Duodenal mucosa (tissue), 2 donors: ENCODE measurements at regions not wholly inside any gene's neighbourhood (a gene's known extent, or its start where the extent isn't known, plus 50 kb on each side); places are given as distances from the start of the nearest gene placed in this dataset.

Experiments
- H3K27ac ChIP-seq: one replicate; pipeline ENCODE4 v1.7.0; 2013; ENCODE audit warnings: low read depth, low read length
- H3K27me3 ChIP-seq, 2 donors: one replicate each; pipeline ENCODE4 v1.7.0; 2013; ENCODE audit warnings: low read length in 2 of 2, control low read depth in 1 of 2; ENCODE audit not compliant: insufficient read depth in 2 of 2, control insufficient read depth in 1 of 2
- H3K36me3 ChIP-seq, 2 donors: one replicate each; pipeline ENCODE4 v1.7.0; 2013; ENCODE audit warnings: low read length in 2 of 2, control low read depth in 1 of 2; ENCODE audit not compliant: insufficient read depth in 2 of 2, control insufficient read depth in 1 of 2
- H3K4me1 ChIP-seq, 2 donors: one replicate each; pipeline ENCODE4 v1.7.0; 2013; ENCODE audit warnings: low read length in 2 of 2, control low read depth in 1 of 2; ENCODE audit not compliant: insufficient read depth in 2 of 2, control insufficient read depth in 1 of 2
- H3K4me3 ChIP-seq, 2 donors: one replicate each; pipeline ENCODE4 v1.7.0; 2013; ENCODE audit warnings: low read length in 2 of 2, low read depth in 1 of 2
- H3K9ac ChIP-seq, 2 donors: one replicate each; pipeline ENCODE4 v1.7.0; 2013; ENCODE audit warnings: low read length in 2 of 2, low read depth in 1 of 2
- H3K9me3 ChIP-seq, 2 donors: one replicate each; pipeline ENCODE4 v1.7.0; 2013; ENCODE audit warnings: low read length in 2 of 2, control low read depth in 1 of 2; ENCODE audit not compliant: control insufficient read depth in 1 of 2

DNA sequence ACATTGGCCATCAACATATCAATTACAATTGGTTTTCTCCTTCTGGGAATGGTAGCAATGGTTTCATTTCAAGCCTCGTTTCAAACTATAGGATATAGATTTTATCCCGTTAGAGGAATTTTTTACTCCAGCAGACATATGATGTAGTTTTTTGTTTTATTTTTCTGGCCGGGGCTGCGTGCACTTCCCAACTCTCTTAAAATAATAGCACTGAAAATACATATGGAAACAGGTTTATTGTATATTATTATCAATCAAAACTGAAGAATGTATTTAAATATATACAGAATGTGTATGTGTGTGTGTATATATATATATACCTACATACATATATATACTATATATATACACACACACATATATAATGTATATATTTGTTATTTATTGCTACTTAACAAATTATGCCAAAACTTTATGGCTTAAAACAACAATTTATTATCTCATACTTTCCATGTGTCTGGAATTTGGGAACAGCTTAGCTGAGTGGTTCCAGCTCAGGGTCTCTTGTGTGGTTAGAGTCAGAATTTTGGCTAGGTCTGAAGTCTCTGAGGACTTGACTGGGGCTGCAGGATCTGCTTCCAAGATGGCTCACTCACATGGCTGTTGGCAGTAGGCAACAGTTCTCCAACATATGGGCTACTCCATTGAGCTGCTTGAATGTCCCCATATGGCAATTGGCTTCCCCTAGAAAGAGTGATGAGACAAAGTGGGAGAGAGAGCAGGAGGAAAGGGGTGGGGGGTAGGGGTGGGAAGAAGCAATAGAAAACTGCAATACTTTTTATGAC lies 314.1 kb downstream of the PPP1R2C start:
- H3K36me3 ChIP-seq = no peaks in the 10 kb centered on the region
- no peaks in the 10 kb centered on the region for H3K27me3 ChIP-seq
- H3K4me1 ChIP-seq = no peaks in the 10 kb centered on the region
- H3K9me3 ChIP-seq = no peaks in the 10 kb centered on the region
- H3K27ac ChIP-seq = no peak overlapping the region
- no peak overlapping the region for H3K4me3 ChIP-seq
- no peak overlapping the region for H3K9ac ChIP-seq

GRCh38 chrX:42462917-42463316 lies 315.0 kb downstream of the PPP1R2C start:
- Histone ChIP-seq H3K36me3 (no peaks in the 10 kb centered on the region), H3K9me3 (no peaks in the 10 kb centered on the region), H3K27me3 (no peaks in the 10 kb centered on the region), H3K4me1 (no peaks in the 10 kb centered on the region), H3K9ac (no peak overlapping the region), H3K4me3 (no peak overlapping the region), H3K27ac (no peak overlapping the region)

DNA sequence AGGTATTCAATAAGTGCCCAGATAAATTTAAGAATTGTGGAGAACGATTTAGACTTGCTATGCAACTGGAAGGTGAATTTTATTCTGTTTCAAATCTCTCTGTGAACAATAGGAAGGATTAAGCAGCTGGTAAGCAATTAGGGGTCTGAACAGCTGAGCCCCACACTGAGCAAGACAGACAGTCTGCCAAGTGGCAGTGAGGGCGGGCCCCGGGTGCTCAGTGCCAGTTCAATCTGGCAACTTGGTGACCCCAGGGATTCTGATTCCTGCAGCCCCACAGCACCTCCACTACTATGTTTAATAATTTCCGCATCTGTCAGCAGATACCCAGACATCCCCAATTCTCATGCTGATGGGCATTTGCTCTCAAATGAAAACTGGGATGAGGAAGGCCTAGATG lies 317.3 kb downstream of the PPP1R2C start:
- no peaks in the 10 kb centered on the region for H3K4me1 ChIP-seq
- no peaks in the 10 kb centered on the region for H3K36me3 ChIP-seq
- H3K4me3 ChIP-seq = no peak overlapping the region
- no peaks in the 10 kb centered on the region for H3K27me3 ChIP-seq
- H3K27ac ChIP-seq = no peak overlapping the region
- no peaks in the 10 kb centered on the region for H3K9me3 ChIP-seq
- no peak overlapping the region for H3K9ac ChIP-seq

GRCh38 chrX:42459735-42460134 lies 318.2 kb downstream of the PPP1R2C start:
- no peaks in the 10 kb centered on the region for H3K36me3 ChIP-seq
- no peaks in the 10 kb centered on the region for H3K4me1 ChIP-seq
- no peak overlapping the region for H3K9ac ChIP-seq
- no peak overlapping the region for H3K27ac ChIP-seq
- no peaks in the 10 kb centered on the region for H3K27me3 ChIP-seq
- H3K9me3 ChIP-seq = no peaks in the 10 kb centered on the region
- H3K4me3 ChIP-seq = no peak overlapping the region

DNA sequence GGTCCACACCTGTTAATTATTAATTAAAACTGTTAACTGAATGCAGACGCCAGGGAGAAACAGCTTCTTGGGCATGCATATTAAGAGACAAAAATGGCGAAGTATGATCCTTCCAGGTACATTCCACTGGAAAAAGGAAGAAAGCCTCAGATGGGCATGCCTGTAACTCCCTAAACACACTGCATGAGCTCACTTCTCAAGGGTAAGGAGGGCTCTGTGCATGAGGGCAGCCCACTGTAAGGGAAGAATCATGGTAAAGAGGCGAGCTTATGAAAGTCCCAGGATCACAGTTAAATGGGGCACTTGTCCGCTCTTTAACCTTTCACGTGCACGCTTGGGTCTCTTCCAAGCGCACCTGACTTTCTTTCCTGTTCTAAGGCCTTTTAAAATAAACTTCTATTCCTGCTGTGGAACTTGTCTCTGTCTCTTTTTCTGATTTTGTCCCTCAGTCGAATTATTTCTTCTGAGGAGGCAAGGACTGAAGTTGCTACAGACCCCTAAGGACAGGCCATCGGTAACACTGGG lies 321.7 kb downstream of the PPP1R2C start:
- H3K27ac ChIP-seq = no peak overlapping the region

GRCh38 chrX:42450228-42450627 lies 327.7 kb downstream of the PPP1R2C start:
- Histone ChIP-seq H3K36me3 (no peaks in the 10 kb centered on the region), H3K9ac (no peak overlapping the region), H3K4me3 (no peak overlapping the region), H3K27ac (no peak overlapping the region), H3K27me3 (no peaks in the 10 kb centered on the region), H3K4me1 (no peaks in the 10 kb centered on the region), H3K9me3 (no peaks in the 10 kb centered on the region)

More for the DNA sequence above, 321.7 kb downstream of the PPP1R2C start:
- Histone ChIP-seq H3K4me3 (peak overlapping the region in 1 of 2 donors; percentile 44), H3K9ac (no peak overlapping the region), H3K9me3 (no peaks in the 10 kb centered on the region), H3K4me1 (no peaks in the 10 kb centered on the region), H3K27me3 (no peaks in the 10 kb centered on the region), H3K36me3 (no peaks in the 10 kb centered on the region)

DNA sequence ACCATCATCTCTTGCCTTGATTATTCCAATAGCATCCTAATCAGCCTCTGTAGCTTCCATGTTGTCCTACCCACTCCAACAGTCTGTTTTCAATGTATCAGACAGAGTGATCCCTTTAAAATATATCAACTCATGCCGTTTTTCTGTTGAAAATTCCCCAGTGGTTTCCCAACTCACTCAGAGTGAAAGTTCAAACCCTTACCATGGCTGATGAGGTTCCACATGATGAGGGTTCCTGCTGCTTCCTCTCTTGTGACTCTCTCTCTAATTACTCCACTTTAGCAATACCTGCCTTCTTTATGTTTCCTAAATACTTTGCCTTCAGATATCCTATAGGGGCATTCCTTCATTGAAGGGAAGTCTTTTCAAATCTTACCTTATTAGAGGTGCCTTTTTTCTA lies 334.7 kb downstream of the PPP1R2C start:
- Histone ChIP-seq H3K27ac (no peak overlapping the region), H3K9ac (no peak overlapping the region), H3K4me1 (no peaks in the 10 kb centered on the region), H3K4me3 (no peak overlapping the region), H3K9me3 (no peaks in the 10 kb centered on the region), H3K27me3 (no peaks in the 10 kb centered on the region), H3K36me3 (no peaks in the 10 kb centered on the region)

- Histone ChIP-seq H3K36me3 (no peaks in the 10 kb centered on the region), H3K9me3 (no peaks in the 10 kb centered on the region), H3K4me1 (no peaks in the 10 kb centered on the region), H3K9ac (no peak overlapping the region), H3K4me3 (no peak overlapping the region), H3K27ac (no peak overlapping the region), H3K27me3 (no peaks in the 10 kb centered on the region)
Observed at GRCh38 chrX:42442745-42443144, 335.2 kb downstream of the PPP1R2C start.

- no peaks in the 10 kb centered on the region for H3K27me3 ChIP-seq
- H3K9me3 ChIP-seq = no peaks in the 10 kb centered on the region
- H3K4me3 ChIP-seq = no peak overlapping the region
- no peak overlapping the region for H3K9ac ChIP-seq
- H3K36me3 ChIP-seq = no peaks in the 10 kb centered on the region
- H3K27ac ChIP-seq = no peak overlapping the region
- H3K4me1 ChIP-seq = no peaks in the 10 kb centered on the region
Observed at GRCh38 chrX:42437211-42437610, 340.8 kb downstream of the PPP1R2C start.

DNA sequence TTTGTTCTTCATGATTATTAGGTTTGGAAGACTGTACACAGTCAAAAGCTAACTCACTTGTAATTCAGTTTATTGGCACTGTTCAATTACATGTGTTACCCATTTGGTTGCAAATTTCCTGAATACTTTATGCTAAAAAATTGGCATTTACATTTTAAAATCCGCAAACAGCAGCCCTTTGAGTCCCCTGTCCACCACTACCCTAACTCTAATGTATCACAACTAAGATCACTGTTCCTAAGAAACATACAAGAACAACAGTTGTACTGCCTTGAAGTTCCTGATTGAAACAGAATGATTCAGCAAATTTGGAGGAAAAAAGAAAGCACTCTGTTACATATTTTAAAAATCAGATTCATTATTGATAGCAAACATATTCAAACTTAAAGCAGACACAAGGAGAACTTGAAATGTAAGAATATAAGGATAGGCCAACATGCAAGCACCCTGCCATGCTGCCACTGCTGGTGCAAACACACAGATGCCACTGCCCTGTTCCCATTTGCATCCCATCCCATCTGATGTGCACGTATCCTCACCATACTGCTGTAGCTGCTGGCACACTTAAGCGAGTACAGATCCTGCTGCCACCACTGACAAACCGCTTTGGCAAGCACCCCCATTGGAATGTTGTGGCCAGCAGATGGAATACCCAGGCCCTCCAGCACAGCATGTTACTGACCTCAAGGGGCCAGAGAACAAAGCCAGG lies 343.4 kb downstream of the PPP1R2C start:
- Histone ChIP-seq H3K27me3 (no peaks in the 10 kb centered on the region), H3K9me3 (no peaks in the 10 kb centered on the region), H3K27ac (no peak overlapping the region), H3K4me3 (no peak overlapping the region), H3K36me3 (no peaks in the 10 kb centered on the region), H3K4me1 (no peaks in the 10 kb centered on the region), H3K9ac (no peak overlapping the region)
